ENCODE measurements at regions not wholly inside any gene's neighbourhood (a gene's known extent, or its start where the extent isn't known, plus 50 kb on each side); places are given as distances from the start of the nearest gene placed in this dataset.

DNA sequence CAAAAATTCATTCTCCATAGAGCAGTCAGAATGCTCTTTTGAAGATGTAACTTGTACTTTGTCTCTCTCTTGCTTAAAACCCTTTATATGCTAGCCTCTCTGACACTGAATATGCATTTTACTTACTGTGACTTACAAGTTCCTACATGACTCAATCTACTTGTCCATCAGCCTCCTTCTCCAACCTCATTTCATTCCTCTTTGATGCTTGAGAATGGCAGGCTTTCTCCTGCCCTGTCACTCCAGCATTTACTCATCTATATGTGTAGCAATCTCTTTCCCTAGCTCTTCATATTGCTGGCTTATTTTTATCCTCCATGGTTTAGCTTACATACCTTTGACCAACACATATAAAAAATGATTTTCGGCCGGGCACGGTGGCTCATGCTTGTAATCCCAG is 561.9 kb downstream of the CCER1 start:
- DNase-seq = no peak

DNA sequence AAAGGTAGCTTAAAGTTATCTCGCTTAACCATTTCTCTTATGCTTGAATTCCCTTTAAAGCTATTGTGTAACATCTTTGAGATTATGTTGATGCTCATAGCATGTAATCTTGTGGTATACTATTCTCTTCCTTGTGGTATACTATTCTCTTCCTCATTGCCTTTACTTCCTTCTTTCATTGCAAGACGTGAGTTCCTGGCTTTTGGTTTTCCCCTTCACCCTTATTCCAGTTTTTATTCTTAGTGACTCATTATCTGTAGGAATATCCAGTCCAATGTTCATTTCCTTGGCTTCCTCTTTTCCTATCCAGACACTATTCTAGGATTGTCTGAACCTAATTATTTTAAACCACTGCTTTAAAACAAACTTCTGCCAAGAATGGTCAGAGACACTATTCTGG is 564.0 kb downstream of the CCER1 start:
- DNase-seq = no peak

DNA sequence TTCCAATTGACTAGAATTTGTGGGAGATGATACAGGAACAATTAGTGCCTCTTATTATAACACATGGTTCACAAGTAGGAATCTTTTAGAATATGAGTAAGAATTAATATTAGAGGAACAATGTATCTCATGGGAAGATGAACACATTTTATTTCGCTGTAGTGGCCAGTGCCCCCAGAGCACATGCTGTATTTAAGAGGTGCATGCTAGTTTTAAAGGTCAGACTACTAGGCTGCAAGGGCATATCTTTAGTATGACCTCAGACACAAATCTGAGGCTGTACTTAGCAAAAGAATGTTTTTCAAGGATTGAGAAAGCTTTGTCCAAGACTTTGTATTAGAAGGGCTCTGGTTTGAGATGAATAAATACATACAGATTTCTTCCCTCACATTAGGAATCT is 586.9 kb downstream of the CCER1 start:
- DNase-seq = no peak

DNA sequence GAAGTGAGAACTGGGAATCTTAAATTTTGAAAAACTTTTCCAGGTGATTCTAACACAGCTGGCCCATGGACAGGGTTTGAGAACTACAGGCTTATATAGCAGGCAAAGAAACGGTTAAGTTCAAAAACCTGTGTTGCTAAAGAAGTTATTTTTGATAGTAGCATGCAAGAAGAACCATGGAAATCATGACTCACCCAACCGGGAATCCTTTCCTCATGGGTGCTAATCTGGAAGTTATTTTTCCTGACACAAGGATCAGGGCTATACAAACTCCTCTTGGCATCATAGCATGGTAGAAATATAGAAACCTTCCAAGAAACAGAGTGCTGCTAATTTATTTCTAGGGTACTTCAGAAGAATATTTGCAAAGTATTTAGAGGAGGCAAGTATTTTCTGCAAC is 588.7 kb downstream of the CCER1 start:
- no peak for DNase-seq

DNA sequence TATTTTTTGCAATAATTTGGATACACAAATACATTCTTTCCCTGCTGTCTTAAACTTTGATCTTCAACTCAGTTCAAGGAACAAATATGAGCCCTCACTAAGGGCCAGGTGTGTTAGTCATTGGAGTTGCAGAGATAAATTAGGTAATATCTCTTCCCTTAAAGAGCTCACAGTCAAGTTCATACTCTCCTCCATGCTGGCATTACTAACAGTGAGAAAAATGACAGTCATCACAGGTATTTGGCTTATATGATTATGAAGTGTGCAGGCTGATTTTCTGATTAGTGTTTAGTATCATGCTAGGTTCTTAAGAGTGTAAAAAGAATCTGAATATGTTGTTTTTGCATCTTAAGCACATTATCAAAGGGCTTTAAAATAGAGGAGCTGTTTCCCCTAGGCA is 594.7 kb downstream of the CCER1 start:
- no peak for DNase-seq

DNA sequence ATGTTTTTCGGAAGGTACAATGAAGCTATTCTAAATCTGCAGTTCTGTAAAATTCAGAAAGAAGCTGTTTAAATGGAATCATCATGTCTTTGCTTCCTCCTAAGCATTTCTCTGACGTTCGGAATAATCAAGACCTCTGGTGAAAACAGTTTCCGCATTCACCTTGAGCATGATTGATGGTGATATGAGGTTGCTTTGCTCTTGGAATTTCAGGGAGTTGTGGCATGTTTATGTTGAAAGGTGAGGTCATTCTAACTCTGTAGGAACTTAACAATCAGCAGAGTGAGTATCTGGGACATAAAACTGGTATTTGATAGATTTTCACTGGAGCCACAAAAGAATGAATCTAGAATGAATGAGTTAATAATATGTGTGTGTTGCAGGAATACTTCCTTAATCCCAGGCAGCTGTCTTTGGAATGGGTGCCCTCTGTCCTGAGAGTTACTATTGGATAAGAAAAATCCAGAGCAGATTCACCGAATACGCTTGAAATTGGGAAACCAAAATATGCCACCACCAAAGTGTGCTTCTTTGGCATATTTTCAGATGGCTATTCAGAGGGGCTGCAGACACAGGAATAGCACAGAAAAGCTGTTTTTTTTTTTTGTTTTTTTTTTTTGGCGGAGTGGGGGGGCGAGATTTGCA is 599.1 kb downstream of the CCER1 start:
- no peak for DNase-seq

DNA sequence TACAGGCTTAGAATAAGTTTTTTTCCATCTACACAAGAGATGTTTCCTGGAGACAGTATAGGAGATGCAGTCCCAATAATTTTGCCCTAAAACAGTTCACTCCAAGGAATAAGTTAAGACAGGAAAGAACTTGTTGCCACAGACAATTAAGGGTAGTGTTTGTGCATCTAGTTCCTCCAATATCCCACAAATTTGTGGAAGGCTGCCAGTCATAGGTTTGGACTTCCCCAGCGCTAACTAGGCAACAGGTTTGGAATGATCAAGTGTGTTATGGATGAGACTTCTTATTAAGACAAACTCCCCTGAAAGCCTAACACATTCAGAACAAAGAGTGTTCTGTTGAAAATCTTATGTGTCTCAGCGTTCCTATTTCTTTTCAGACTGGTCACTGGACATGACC is 611.0 kb downstream of the CCER1 start:
- DNase-seq = no peak

DNA sequence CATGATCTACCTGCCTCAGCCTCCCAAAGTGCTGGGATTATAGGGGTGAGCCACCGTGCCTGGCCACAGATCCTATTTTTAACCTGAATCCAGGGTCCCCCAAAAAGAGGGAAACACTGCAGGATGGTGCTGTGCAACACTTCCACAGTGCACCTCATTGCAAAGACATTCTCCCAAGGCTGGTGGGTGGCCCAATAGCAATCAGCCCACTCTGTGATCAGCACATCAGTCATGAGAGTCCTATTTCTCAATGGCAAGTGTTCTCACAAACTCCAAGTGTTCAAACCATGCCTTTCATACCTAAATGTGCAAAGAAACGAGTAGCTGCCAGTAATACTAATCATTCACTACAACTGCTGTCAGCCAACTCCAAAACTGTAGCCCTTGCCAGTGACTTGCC is 612.9 kb downstream of the CCER1 start:
- no peak for DNase-seq

DNA sequence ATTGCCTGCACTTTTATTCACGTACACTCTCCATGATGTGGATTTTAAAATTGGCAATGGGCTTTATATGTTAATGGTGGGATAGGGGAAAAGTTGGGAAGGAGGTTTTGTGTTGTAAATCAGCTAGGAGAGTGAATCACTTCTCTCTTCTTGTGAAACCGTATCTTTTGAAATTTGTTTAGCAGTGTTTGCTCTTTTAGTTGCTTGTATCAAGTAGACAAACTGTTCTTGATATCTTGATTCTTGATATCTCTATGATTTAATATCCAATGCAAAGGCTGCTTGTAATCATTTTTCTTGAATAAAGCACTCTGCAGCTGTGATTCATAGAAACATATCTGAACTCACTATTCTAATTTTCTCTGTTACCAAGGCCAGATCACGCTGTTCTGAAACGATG is 615.1 kb downstream of the CCER1 start:
- no peak for DNase-seq

DNA sequence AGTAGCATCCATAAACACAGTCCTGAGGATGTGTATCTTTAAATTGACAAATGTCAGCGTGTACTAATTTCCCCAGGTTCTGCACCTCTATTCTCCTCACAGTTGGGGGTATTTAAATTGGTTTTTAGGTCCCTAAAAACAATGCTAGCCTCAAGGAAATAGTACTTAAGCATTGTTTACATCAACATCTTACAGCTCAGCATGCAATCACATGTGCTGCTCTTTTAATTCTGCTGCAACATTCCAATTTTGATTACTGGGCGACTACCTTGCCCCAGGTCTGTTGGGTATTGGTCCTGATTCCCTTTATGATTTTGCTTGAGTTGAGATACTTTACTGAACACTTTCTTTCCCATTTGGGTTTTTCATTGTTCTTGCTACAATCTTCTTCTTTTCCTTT is 616.6 kb downstream of the CCER1 start:
- DNase-seq = no peak

DNA sequence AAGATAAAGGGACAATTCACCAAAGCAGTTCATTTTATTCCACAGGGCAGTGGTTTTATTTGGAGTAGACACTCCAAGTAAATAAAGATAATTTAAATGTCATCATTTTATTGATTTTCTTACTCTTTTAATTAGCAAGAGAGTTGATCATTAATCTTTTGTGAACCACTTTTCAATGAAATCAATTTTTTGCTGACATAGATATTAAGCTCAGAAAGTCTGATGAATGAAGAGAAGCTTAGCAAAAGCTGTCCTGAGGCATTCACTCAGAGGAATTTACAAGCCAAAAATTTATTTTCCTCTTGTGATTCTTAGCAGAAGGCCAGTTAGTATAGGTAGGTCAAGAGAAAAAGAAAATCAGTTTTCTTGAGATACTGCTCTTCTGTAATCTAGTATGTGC is 618.0 kb downstream of the CCER1 start:
- DNase-seq = no peak

DNA sequence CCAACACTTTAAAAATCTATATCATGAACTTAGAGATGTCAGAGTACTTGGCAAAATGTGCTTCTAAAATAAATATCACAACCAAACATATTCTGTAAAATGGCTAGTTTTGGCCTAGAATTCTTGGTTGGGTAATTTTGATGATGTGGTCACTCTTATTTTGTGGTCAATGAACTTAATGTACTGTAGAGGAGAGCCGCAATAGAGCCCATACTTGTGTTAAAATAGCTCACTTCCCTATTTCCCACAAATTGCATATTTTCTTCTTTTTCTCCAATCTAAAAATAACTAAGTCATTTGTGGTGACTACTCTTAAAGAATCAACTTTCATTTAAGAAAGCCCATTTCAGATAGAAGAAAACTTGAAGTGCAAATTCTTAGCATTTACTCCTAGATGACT is 619.4 kb downstream of the CCER1 start:
- DNase-seq = no peak

DNA sequence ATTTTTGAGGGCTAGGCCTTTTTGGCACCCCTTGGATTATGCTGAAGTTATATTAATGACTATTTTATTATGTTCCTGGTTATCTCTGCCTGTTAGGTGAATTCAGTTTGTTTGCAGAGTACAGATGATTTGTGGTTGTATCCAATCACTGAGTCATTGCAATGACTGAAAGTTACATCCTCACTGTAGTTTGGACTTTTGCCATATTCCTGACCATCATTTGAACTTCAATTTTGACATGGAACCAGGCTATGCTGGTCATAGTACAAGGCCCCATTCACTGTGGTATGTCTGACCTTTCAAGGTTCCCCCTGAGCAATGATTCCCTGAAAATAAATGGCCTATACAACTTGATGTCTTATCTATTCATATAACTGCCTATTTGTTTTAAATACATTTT is 621.0 kb downstream of the CCER1 start:
- DNase-seq = no peak

DNA sequence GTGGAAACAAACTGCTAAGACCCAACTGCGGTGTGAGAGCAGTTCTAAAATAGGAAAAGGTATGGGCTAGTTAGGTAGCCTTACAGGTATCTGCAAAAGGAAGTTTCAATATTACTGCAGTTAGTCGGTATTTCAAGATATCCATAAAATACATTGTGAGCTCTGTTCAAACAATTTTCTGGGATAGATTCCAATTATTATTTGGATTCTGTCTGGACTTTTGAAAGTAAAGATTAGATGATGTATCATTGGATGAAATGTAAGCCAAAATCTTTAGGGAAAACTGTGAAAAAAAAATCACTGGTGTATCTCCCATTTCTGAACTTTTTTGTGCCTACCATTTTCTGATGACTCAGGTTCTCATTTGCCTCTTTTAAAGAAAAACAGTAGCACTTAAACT is 621.6 kb downstream of the CCER1 start:
- no peak for DNase-seq

DNA sequence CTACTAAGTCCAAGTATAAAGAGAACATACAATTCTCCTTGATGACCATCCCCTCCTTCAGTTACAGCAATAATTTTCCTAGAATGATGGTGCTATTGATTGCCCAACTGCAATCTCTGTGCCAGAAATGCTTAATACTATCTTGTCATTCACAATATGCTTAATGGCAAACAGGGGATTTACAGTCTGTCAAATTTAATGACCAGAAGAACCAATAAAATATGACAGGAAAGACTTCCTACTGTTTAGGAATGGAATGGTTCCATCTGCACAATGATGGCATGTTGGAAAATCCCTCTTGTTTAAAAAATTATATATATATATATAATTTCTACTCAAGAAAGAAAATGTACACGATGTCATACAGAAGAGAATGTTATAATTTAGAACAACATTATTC is 623.2 kb downstream of the CCER1 start:
- DNase-seq = no peak

DNA sequence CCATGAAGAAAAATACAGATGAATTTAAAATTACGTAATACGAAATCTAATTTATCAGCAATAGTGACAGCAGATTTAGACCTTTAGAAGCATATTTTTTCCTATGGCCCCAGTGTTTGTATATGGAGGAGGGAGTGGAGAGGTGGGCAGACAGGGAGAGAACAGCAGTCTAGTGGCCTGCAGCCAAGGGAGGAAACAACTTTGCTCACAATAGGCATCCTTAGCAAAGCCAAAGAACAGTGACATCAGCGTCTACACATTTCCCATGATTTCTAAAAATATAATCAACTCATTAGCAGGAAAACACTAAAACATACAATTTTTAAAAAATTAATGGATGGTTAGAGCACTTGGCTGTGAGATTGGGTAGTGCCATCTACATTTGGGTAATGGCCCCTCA is 622.6 kb upstream of the ATP2B1 start:
- no peak for DNase-seq

DNA sequence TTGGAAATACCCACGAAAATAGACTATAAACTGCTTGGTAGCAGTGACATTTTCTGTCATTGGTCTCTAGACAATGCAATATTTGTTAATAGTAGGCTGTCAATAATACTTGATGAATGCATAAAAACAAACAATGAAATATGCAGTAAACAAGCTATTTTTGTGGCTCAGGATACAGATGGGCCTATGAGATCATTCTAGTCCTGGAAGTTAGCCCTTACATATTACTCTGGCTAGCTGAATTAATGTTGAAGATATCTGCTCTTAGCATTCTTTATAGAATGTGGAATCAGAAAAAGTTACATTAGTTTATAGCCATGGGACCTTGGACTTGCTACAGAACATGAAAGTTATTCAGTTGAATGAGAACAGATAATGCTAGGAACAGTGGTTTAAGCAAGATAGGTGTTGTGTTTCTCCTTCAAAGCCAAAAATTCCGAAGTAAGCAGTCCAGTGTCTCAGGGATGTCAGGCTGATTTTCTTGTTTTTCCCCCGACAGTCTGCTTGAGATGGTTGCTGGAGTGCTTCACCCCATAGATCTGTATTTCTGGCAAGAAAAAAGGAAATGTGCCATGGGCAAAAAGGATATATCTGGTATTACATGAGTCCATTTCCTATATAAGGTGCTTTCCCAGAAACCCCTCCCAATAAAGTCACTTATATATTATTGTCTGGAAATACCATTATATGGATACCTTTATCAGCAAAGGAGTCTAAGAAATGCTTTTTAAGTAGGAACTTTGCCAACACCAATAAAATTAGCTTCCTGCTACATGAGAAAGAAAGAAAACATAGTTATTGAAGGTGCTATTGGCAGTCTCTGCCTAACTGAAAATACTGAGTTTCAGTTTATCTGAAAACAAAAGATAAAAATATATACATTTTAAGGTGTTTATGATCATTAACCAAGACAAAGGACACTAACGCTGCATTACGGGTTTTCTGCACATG is 619.4 kb upstream of the ATP2B1 start:
- no peak for DNase-seq

DNA sequence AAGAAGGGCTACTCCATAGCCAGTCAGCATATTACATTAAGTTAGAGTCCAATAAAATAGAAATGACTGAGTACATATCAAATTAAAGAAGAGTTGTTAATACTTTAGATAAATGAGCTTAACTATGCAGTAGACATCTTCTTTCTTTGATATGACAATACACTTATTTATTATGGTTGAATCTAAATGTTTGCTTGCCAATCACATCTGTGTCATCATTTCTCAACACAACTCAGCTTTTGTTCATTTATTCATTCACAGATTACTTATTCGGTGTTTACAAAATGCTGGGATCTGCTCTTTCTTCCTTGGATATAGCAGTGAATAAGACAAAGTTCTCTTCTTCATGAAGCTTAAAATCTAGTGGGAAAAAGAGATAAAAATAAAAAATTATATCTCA is 614.6 kb upstream of the ATP2B1 start:
- no peak for DNase-seq

DNA sequence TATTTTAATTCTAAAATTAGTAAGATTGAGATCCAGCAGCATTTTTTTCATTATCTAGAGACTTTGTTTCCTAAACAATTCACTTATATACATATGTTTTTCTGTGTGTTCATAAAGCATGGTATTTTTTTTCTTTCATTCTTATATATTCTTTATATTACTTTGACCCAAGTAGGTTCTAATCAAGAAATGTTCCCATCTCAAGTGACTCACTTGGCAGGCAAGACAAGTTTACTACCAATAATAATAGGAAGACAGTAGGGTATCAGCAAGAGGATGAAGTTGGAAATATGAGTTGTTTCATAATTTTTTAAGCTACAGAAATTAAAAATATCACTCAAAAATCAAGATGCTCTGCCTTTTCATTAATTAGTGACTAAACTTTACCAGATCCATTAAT is 613.4 kb upstream of the ATP2B1 start:
- DNase-seq = no peak

DNA sequence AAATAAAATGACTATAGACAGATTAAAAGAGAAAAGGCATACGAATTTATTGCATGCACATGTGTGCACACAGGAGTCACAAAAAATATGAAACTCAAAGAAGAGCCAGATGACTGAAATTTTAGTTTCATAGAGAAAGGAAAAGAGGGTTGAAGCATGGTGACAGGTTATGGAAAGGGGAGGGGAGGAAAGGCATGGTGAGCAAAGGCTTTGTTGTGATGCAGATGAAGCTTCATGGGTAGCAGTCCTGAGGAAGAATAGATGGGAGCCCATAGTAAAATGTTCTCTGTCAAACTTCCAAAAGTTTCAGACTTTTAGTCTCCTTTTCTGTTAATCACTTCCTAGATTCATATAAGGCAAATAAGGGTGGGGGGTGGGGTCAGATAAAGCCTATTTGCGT is 612.7 kb upstream of the ATP2B1 start:
- DNase-seq = no peak

DNA sequence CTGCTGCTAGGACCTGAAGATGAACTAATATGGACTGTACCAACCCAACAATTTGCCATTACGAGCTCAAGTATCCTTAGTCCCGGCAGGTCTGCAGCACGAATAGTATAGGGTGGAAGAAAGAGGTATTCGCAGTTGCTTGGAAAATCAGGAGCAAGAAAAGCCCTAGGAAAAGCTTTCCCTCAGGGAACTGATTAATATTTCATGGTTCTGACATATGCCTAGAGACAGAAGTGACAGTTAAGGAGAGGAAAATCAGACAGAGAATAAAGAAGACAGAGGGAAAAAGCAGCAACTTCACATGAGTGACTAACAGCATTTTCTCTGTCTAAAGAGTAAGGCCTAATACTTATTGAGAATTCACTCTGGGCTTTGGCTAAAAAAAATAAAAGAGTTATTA is 602.9 kb upstream of the ATP2B1 start:
- no peak for DNase-seq

DNA sequence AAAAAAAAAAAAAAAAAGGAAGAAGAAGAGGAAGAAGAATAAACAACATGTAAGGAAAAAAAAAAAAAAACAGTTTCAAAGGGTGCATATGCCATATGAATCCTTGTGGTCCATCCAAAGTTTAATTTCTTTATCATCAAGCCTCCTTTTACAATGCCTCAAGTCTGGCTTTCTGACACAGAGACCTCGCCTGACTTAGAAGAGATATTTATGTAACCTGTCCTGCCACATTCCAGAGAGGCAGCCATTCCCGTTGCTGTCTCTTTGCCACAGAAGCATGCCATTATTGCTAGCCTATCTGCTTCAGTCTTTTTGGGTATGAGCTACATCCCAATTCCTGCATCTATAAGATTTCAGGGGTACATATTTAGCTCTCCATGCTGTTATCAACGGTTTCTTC is 596.7 kb upstream of the ATP2B1 start:
- DNase-seq = no peak

DNA sequence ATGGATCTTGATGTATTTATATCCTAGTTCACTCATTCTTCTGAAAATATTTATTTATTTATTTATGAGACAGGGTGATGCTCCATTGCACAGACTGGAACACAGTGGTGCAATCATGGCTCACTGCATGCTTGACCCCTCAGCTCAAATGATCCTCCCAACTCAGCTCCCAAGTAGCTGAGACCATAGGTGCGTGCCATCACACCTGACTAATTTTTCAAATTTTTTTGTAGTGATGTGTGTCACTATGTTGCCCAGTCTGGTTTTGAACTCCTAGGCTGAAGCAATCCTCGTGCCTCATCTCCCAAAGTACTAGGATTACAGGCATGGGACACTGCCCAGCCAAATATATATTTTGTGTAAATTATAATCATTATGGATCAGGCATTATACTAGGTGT is 595.6 kb upstream of the ATP2B1 start:
- DNase-seq = no peak

DNA sequence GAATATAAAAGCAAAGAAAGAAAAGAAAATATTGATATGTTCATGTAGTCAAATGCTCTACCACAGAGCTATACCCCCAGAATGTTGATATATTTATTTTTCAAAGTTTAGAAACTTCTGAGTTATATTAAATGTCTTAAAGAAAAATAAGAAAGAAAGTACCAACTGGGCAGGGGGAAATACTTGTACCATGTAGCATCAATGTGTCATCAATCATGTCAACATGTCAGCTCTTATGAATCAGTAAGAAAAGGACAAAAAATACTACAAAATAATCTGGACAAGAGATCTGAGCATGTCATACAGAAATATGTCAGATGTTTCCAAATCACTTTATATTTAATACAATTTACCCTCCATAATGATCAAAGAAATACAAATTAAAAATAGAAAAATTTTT is 595.1 kb upstream of the ATP2B1 start:
- no peak for DNase-seq
